Mesendoderm (in vitro differentiated cells): ENCODE measurements at regions not wholly inside any gene's neighbourhood (a gene's known extent, or its start where the extent isn't known, plus 50 kb on each side); places are given as distances from the start of the nearest gene placed in this dataset.
"Not testable (repeated sequence)": the region's sequence is repeated elsewhere in the genome, so short reads cannot be mapped to it uniquely, and the experiment has no call there.

ENCODE experiments used
- DNase-seq: peaks from one replicate; pipeline ENCODE4 v3.0.0; 2013
- H2AK5ac ChIP-seq: 2 replicates; pipeline ENCODE4 v1.6.1; 2013; ENCODE audit warnings: low read length, inconsistent platforms
- H2BK120ac ChIP-seq: 2 replicates; pipeline ENCODE4 v1.6.1; 2013; ENCODE audit warnings: low read depth, mild to moderate bottlenecking, low read length, moderate library complexity, mixed read lengths
- H2BK15ac ChIP-seq: replicated peaks from 2 replicates; pipeline ENCODE4 v1.6.1; 2013; ENCODE audit warnings: low read depth, mild to moderate bottlenecking, moderate library complexity
- H2BK5ac ChIP-seq: 2 replicates; pipeline ENCODE4 v1.6.1; 2013; ENCODE audit warnings: low read length, inconsistent platforms
- H3K18ac ChIP-seq: 2 replicates; pipeline ENCODE4 v1.6.1; 2013; ENCODE audit warnings: mild to moderate bottlenecking, low read length, mixed read lengths
- H3K23ac ChIP-seq: one replicate; pipeline ENCODE4 v1.6.1; 2013; ENCODE audit warnings: low read length
- H3K27ac ChIP-seq: 2 replicates; pipeline ENCODE4 v1.5.1; 2013; ENCODE audit warnings: low read depth, mild to moderate bottlenecking, inconsistent platforms, low read length, moderate library complexity
- H3K27me3 ChIP-seq: 2 replicates; pipeline ENCODE4 v1.6.1; 2013; ENCODE audit warnings: low read length, control low read depth, mild to moderate bottlenecking, inconsistent platforms; ENCODE audit not compliant: insufficient read depth, poor library complexity
- H3K36me3 ChIP-seq: 2 replicates; pipeline ENCODE4 v1.6.1; 2013; ENCODE audit warnings: low read length, inconsistent platforms; ENCODE audit not compliant: control insufficient read depth, insufficient read depth
- H3K4ac ChIP-seq: one replicate; pipeline ENCODE4 v1.6.1; 2013; ENCODE audit warnings: low read depth, mild to moderate bottlenecking, low read length, moderate library complexity
- H3K4me1 ChIP-seq: 2 replicates; pipeline ENCODE4 v1.6.1; 2013; ENCODE audit warnings: low read depth, low read length, inconsistent platforms; ENCODE audit not compliant: control insufficient read depth
- H3K4me2 ChIP-seq: 2 replicates; pipeline ENCODE4 v1.6.1; 2013; ENCODE audit warnings: low read length
- H3K4me3 ChIP-seq: 2 replicates; pipeline ENCODE4 v1.5.1; 2013; ENCODE audit warnings: mild to moderate bottlenecking, low read length
- H3K56ac ChIP-seq: one replicate; pipeline ENCODE4 v1.6.1; 2013; ENCODE audit warnings: low read length
- H3K79me1 ChIP-seq: 2 replicates; pipeline ENCODE4 v1.6.1; 2013; ENCODE audit warnings: low read length, inconsistent platforms
- H3K79me2 ChIP-seq: 2 replicates; pipeline ENCODE4 v1.6.1; 2013; ENCODE audit warnings: mild to moderate bottlenecking, low read length; ENCODE audit not compliant: control insufficient read depth, insufficient read depth
- H3K9ac ChIP-seq: 2 replicates; pipeline ENCODE4 v1.6.1; 2013; ENCODE audit warnings: low read length, inconsistent platforms
- H4K5ac ChIP-seq: one replicate; pipeline ENCODE4 v1.6.1; 2013; ENCODE audit warnings: low read length
- H4K8ac ChIP-seq: one replicate; pipeline ENCODE4 v1.6.1; 2013; ENCODE audit warnings: low read depth, mild to moderate bottlenecking, control low read depth, low read length, moderate library complexity
- WGBS: extraction: QIAGEN DNeasy Blood & Tissue Kit; methylation state at CpG from one replicate; pipeline ENCODE4 v1.1.7; 2013; ENCODE audit warnings: low lambda C conversion rate, missing lambda C conversion rate; ENCODE audit not compliant: insufficient coverage; ENCODE audit errors: extremely low coverage; 5-methylcytosine and 5-hydroxymethylcytosine counted together

DNA sequence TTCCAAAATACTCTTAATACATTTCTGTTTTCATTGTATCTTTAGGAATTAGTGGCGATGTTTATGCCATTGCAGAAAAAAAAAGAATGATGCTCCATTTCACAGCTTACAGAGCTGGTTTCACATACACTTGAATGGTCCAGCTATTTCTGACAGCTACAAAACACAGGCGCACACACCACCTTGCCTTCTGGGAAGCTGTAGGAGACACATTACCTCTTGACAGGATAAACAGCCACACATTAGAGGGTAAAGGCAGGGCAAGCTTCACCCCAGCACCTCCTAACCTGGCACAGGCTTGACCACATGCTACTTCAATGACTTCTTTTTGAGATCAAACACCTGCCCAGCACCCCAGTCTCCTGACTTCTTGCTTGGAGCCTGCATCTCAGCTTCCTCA lies 73.2 kb upstream of the PLGLB2 start:
- H3K27me3 ChIP-seq, H3K4me2 ChIP-seq, H3K79me2 ChIP-seq, H3K79me1 ChIP-seq, H3K4ac ChIP-seq, H4K8ac ChIP-seq, H2BK15ac ChIP-seq, H3K23ac ChIP-seq, H2AK5ac ChIP-seq, H3K9ac ChIP-seq, H3K4me3 ChIP-seq, DNase-seq, H2BK120ac ChIP-seq, H3K56ac ChIP-seq, H3K4me1 ChIP-seq, H2BK5ac ChIP-seq, H4K5ac ChIP-seq, H3K36me3 ChIP-seq, H3K18ac ChIP-seq, H3K27ac ChIP-seq: not testable (repeated sequence)
- no CpG with 5 or more reads among the region's 2 CpGs for WGBS

DNA sequence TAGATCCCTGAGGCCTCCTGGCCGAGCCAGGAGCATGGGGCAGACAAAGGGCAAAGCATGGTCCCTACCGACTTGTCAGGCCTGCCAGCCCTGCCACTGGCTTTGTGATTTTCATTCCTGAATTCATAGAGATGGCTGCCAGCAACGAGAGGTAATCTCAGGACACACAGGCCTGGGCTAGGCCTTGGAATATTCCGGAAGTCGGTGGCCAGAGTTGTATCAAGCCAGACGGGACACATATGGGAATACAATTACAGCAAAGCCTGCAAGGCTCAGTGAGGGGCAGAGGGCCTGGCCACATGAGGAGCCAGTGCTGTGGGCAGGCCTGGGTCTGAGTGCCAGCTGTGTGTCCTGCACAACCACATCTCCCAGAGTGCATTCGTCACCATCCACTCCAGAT lies 72.4 kb upstream of the PLGLB2 start:
- no CpG with 5 or more reads among the region's 7 CpGs for WGBS
- H3K23ac ChIP-seq, H3K36me3 ChIP-seq, H3K4me1 ChIP-seq, DNase-seq, H3K56ac ChIP-seq, H2BK120ac ChIP-seq, H4K8ac ChIP-seq, H4K5ac ChIP-seq, H3K18ac ChIP-seq, H3K79me2 ChIP-seq, H3K27ac ChIP-seq, H3K4me2 ChIP-seq, H3K27me3 ChIP-seq, H3K9ac ChIP-seq, H2BK15ac ChIP-seq, H2BK5ac ChIP-seq, H3K4ac ChIP-seq, H3K79me1 ChIP-seq, H3K4me3 ChIP-seq, H2AK5ac ChIP-seq: not testable (repeated sequence)

DNA sequence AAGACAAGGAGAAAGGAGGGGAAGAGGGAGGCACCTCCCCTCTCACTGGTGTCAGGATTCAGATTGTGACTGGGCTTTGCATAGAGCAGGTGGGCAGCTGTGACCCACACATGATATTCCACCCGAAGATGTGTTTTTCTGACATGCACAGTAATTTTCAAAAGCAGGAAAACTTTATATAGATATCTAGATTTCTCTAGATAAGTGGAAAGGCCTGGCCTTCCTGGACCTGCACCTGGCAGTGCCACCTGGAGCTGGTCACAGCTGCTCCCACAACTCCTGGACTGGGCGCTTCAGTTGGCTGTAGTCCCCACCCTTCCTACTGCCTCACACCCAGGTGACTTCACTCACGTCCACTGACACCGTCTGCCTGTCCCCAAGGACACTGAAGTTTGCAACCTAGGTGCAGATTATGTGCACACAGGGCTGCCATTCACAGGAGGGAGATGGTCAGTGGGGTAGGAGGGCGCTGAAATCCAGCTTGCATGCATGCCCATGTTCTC lies 70.4 kb upstream of the PLGLB2 start:
- H4K8ac ChIP-seq, H3K36me3 ChIP-seq, H2BK120ac ChIP-seq, H2BK15ac ChIP-seq, H3K4me1 ChIP-seq, H3K79me2 ChIP-seq, H2BK5ac ChIP-seq, H4K5ac ChIP-seq, H3K9ac ChIP-seq, H3K23ac ChIP-seq, H3K18ac ChIP-seq, H3K79me1 ChIP-seq, H2AK5ac ChIP-seq, H3K56ac ChIP-seq, H3K27me3 ChIP-seq, H3K4me2 ChIP-seq, H3K4me3 ChIP-seq, DNase-seq, H3K4ac ChIP-seq, H3K27ac ChIP-seq: not testable (repeated sequence)
- no CpG with 5 or more reads among the region's 5 CpGs for WGBS

DNA sequence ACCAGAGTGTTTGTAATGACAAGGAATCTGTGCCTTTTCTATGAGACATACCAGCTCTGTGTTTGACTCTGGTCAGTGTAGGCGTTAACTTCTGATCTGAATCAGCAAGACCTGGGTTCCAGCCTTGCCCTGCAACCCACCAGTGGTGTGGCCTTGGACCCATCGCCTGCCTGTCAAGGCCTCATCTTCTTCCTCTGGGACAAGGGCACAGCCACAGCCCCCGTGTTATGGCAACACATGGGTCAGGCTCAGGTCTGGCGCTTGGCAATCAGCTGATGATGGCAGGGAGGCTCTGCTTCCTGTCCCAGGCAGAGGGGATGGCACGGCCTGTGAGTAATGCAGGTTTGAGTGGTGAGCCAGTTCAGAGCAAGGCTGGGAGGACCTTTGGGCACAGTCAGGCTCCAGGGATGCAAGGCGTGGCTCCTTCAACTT lies 69.1 kb upstream of the PLGLB2 start:
- not testable (repeated sequence) for DNase-seq, H3K36me3 ChIP-seq, H3K27me3 ChIP-seq, H2BK5ac ChIP-seq, H3K18ac ChIP-seq, H3K4me3 ChIP-seq, H3K23ac ChIP-seq, H3K79me1 ChIP-seq, H3K9ac ChIP-seq, H2BK15ac ChIP-seq, H3K56ac ChIP-seq, H4K5ac ChIP-seq, H4K8ac ChIP-seq, H3K4me1 ChIP-seq, H3K4ac ChIP-seq, H2BK120ac ChIP-seq, H2AK5ac ChIP-seq, H3K79me2 ChIP-seq, H3K4me2 ChIP-seq, H3K27ac ChIP-seq
- no CpG with 5 or more reads among the region's 6 CpGs for WGBS

DNA sequence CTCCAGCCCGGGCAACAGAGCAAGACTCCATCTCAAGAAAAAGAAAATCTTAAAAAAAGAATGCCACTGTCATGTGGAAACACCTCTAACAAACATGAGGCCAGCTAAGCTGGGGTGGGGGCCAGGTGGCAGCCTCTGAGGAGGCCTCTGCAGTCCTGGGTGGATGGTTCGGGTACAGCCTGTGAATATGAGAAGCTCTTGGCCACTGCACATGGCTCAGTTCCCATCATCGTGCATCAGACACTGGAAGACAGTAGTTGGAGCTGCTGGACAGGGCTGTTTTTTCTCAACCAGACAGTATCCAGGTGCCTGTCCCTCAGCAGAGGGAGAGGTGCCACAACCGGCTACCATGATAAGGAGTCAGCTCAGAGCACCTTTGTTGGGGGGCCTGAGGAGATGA lies 67.9 kb upstream of the PLGLB2 start:
- H2AK5ac ChIP-seq, H3K27me3 ChIP-seq, H2BK5ac ChIP-seq, H2BK120ac ChIP-seq, H3K27ac ChIP-seq, H3K9ac ChIP-seq, H2BK15ac ChIP-seq, H3K79me2 ChIP-seq, H3K18ac ChIP-seq, H3K79me1 ChIP-seq, DNase-seq, H4K8ac ChIP-seq, H3K4me2 ChIP-seq, H4K5ac ChIP-seq, H3K36me3 ChIP-seq, H3K56ac ChIP-seq, H3K23ac ChIP-seq, H3K4me3 ChIP-seq, H3K4me1 ChIP-seq, H3K4ac ChIP-seq: not testable (repeated sequence)
- no CpG with 5 or more reads among the region's 4 CpGs for WGBS

DNA sequence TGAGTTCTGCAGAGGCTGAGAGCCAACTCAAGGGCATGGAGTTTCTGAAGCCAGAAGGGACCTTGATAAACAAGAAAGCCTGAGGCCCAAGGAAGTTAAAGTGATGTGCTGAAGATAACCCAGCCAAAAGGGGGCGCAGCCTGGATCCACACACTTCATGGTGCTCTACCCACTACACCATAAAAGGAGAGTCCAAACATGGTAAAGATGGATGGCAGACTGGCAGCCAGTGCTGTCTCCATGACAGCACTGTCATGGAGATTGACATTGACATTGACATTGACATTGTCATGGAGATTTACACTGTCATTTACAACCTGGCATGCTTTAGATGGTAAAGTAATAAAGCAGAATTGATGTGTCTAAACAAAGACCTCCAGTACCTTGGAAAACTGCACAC lies 67.2 kb upstream of the PLGLB2 start:
- H2BK15ac ChIP-seq, H3K4ac ChIP-seq: not testable (repeated sequence)
- WGBS: no CpG with 5 or more reads among the region's 1 CpG

More for the DNA sequence above, 67.2 kb upstream of the PLGLB2 start:
- H4K8ac ChIP-seq, H3K79me1 ChIP-seq, H2BK120ac ChIP-seq, H3K4me3 ChIP-seq, H3K4me1 ChIP-seq, H3K9ac ChIP-seq, H4K5ac ChIP-seq, H3K27ac ChIP-seq, H3K23ac ChIP-seq, H3K56ac ChIP-seq, DNase-seq, H3K36me3 ChIP-seq, H2BK5ac ChIP-seq, H2AK5ac ChIP-seq, H3K4me2 ChIP-seq, H3K27me3 ChIP-seq, H3K79me2 ChIP-seq, H3K18ac ChIP-seq: not testable (repeated sequence)
